ENCODE measurements at regions not wholly inside any gene's neighbourhood (a gene's known extent, or its start where the extent isn't known, plus 50 kb on each side); places are given as distances from the start of the nearest gene placed in this dataset.

- TF ChIP-seq CTCF (IDR thresholded peaks at IDR 0.05; ENCODE audit: borderline replicate concordance, extremely low read depth, low read length, poor library complexity, severe bottlenecking) (no peak), EZH2 (IDR thresholded peaks at IDR 0.05; ENCODE audit: borderline replicate concordance, low read depth, low read length, severe bottlenecking) (no peak)
Measured at GRCh38 chr2:6525475-6525964, 340.2 kb downstream of the CMPK2 start.
